ENCODE measurements at regions not wholly inside any gene's neighbourhood (a gene's known extent, or its start where the extent isn't known, plus 50 kb on each side); places are given as distances from the start of the nearest gene placed in this dataset.
A peak's percentile ranks its signal among the peaks of the same experiment; 100 is the strongest.
"Not testable (repeated sequence)": the region's sequence is repeated elsewhere in the genome, so short reads cannot be mapped to it uniquely, and the experiment has no call there.

DNA sequence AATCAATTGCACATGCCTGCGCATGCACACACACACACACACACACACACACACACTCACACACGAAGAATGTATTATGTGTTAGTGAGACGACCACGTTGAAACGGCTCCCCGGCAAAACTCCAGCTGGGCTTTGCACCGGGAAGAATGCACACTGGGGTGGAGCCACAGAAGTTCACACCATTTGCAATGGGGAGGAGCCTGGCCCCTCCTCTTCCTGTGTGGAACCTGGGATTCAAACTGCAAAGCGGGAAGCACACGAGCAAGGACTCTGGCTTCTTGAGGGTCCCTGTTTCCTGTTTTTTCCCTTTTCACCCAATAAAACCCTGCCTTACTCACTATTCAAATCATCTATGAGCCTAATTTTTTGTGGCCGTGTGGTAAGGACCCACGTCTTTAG, 304.0 kb upstream of the TMEFF2 start:
- no peak for DNase-seq (ENCODE audit: low spot score)

DNA sequence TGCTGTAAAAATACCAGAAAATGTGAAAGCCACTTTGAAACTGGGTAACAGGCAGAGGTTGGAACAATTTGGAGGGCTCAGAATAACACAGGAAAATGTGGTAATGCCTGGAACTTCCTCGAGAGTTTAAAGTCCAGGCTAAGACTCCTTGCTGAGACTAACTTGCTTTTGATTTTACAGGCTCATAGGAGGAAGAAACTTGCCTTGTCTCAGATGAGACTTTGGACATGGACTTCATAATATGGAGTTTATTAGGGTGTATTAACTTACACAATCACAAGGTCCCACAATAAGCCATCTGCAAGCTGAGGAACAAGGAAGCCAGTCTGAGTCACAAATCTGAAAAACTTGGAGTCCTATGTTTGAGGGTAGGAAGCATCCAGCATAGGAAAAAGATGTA, 293.4 kb upstream of the TMEFF2 start:
- DNase-seq (ENCODE audit: low spot score) = peak; percentile 7

DNA sequence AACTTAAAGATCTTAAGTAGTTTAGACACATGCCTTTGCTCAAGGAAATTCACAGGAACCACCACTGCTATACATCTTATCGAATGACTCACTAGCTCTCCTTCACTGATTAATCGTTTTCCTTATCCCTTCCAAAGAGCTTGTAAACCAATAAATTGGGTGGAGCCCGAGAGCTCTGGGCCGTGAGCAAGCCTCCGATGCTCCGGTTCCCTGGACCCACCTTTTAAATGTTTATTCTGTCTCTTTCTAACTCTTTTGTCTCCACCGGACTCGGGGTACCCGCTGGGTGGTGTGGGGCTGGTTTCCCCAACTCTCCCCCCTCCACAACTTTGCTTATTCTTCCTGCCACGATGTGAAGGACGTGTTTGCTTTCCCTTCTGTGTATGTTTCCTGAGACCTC, 292.9 kb upstream of the TMEFF2 start:
- no peak for DNase-seq (ENCODE audit: low spot score)

- DNase-seq (ENCODE audit: low spot score) = no peak
These were observed 290.2 kb upstream of the TMEFF2 start for GRCh38 chr2:192484903-192485302.

GRCh38 chr2:192480984-192481383, 286.3 kb upstream of the TMEFF2 start:
- DNase-seq (ENCODE audit: low spot score) = no peak

DNA sequence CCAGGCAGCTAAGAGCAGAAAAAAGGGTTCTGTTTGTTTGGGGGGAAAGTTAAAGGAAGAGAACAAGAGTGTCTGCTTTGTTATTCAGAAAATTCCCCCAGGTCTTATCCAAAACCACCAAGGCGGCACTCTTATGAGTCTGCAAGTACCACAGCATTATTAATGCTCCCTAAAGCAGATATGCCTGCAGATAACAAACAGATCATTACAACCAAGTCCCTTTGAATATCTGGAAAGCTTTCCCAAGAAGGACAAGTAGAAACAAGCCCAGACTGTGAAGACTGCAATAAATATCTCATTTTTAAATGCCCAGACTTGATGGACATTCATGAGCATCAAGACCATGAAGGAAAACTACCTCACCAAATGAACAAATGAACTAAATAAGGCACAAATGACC, 278.6 kb upstream of the TMEFF2 start:
- no peak for DNase-seq (ENCODE audit: low spot score)

DNA sequence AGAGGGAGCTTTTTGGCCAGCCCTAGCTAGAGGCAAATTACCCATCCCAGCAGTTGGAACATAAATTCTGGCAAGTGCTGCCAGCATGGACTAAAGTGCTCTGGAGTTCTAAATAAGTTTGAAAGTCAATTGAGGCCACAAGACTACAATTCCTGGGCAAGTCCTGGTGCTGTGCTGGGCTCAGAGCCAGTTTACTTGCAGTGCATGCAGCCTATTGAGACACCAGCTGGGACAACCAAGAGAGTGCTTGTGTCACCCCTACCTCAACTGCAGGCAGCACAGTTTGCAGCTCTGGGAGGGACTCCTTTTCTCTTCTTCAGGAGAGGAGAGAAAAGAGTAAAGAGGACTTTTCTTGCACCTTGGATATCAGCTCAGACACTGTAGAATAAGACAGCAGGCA, 277.2 kb upstream of the TMEFF2 start:
- DNase-seq (ENCODE audit: low spot score) = no peak

GRCh38 chr2:192469612-192470011, 274.9 kb upstream of the TMEFF2 start:
- DNase-seq (ENCODE audit: low spot score) = no peak

GRCh38 chr2:192467953-192468660, 273.4 kb upstream of the TMEFF2 start:
- DNase-seq (ENCODE audit: low spot score) = no peak

DNA sequence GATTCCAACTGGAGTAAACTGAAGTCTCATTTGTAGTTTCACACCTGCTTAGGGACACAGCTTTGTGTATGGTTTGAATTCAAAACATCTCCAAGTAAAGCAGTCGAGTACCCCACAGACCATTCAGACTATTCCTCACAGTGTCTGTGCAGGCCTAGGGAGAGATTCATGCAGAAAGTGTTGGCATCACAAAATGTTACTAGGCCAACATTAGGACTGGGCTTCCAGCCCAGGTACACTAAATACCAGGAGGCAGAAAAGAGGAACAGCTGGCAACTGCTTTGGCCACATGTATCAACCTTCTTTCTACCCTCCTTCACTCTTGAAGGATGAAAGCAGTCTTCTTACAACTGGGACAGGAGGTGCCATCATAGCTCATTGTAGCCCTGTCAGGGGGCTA, 270.4 kb upstream of the TMEFF2 start:
- DNase-seq (ENCODE audit: low spot score) = no peak

- DNase-seq (ENCODE audit: low spot score) = no peak
These were observed 264.7 kb upstream of the TMEFF2 start for GRCh38 chr2:192459422-192459821.

GRCh38 chr2:192448881-192449280, 254.1 kb upstream of the TMEFF2 start:
- DNase-seq (ENCODE audit: low spot score) = no peak

- no peak for DNase-seq (ENCODE audit: low spot score)
These were observed 249.6 kb upstream of the TMEFF2 start for GRCh38 chr2:192444286-192444838.

DNA sequence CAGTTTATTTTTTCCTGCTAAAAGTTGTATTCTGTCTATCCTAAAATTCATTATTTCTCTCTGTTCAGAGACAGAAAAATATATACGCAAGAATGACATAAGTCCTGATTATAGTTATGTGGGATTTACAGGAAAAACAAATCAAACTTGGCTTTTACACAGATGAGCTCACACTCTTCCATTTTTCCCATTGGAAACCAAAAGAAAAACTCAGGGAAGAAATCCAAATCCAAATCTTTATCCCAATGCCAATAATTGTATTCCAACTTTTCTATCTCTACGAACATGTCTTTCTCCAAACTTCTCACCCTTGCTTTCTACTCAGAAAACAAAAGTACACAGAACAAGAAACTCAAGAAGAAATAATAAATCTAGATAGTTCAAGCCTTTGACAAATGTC, 249.1 kb upstream of the TMEFF2 start:
- no peak for DNase-seq (ENCODE audit: low spot score)

DNA sequence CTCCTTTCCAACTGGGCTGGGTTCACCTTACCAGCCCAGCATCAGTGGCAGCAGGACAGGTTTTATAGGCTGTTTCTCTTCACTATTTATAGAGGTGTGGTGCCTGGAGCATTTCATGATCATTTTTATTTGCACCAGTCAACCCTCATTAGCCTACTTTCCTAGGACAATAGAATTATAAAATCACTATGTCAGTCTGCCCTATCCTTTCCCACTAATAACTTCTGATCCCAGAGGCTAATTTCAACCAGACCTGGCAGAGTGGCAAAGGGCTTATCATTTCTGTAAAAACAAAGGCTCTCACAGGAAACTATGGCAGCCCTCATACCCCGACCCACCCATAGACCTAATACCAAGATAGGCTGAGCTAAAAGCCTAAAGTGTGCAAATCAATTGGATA, 243.5 kb upstream of the TMEFF2 start:
- DNase-seq (ENCODE audit: low spot score) = no peak

DNA sequence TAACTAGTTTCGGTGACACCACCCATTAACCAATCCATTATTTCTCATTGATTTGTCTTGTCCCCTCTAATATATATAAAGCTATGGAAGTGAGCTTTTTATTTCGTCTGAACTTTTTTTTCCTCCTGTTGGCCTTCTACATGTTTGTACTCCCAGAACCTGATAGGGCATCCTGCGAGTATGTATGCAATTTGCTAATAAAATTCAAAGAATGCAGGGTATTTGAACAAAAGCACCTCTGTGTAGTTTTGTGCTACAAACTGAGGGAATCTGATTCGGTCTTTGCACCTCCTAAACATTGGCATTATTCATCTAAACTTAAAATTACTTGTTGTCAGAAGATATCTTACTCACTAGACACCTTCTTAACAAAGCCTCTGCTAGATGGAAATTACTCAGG, 242.9 kb upstream of the TMEFF2 start:
- DNase-seq (ENCODE audit: low spot score) = no peak

- no peak for DNase-seq (ENCODE audit: low spot score)
These were observed 229.5 kb upstream of the TMEFF2 start for GRCh38 chr2:192424243-192424642.

DNA sequence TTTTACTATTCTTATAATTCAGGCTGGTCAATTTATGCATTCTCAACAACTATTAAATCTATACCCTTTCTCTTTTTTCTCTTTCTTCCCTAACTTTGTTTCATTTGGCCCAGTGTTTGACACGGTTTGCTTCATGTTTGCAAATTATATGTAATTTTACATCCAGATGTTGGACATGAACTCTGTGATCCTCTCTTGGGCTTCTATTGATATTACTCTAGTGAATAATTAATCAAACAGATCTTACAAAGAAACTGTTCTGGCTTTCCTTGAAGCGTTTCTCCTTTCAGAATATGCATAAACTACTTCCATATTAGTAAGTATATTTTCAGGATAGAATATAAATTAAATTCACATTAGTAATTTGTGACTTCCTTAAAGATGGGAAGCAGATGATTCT, 225.1 kb upstream of the TMEFF2 start:
- no peak for DNase-seq (ENCODE audit: low spot score)

- peak; percentile 35 for DNase-seq (ENCODE audit: low spot score)
These were observed 221.3 kb upstream of the TMEFF2 start for GRCh38 chr2:192416060-192416459.

- no peak for DNase-seq (ENCODE audit: low spot score)
These were observed 220.1 kb upstream of the TMEFF2 start for GRCh38 chr2:192414794-192415193.

GRCh38 chr2:192413812-192414681, 219.3 kb upstream of the TMEFF2 start:
- no peak for DNase-seq (ENCODE audit: low spot score)

GRCh38 chr2:192412866-192413265, 218.1 kb upstream of the TMEFF2 start:
- not testable (repeated sequence) for DNase-seq (ENCODE audit: low spot score)

DNA sequence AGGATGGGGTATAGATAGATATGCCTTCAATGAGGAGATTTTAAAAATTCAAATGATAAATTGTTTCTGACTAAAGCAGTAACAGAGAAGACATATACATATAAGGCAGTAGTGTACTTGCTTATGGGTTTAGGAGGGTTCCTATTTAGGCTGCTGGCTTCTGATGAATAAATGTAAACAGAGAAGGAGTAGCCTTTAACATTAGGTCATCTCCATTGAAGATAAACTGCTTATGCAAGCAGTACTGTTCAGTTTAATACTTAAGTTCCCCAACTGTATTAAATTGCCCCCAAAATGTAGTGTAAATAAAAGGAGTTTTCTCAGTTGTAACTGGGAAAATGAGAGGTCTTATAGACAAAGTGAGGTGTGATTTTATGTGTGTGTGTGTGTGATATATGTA, 217.7 kb upstream of the TMEFF2 start:
- no peak for DNase-seq (ENCODE audit: low spot score)

Data from umbilical cord (tissue), 1 donor.